ENCODE measurements at regions not wholly inside any gene's neighbourhood (a gene's known extent, or its start where the extent isn't known, plus 50 kb on each side); places are given as distances from the start of the nearest gene placed in this dataset.

- no peak for DNase-seq
- no peak for ATAC-seq
- no peaks in the 10 kb centered on the region for H3K9me3 ChIP-seq
- peaks cover 8% of the 10 kb centered on the region for H3K4me1 ChIP-seq
- H3K4me3 ChIP-seq, result no peak overlapping the region
- 25 to 34% (median 26%) methylated on average over 2 of the region's 2 CpGs for WGBS, 3 donors
- no peaks in the 10 kb centered on the region for H3K27me3 ChIP-seq (ENCODE audit: insufficient read depth in 3 of 3, low read length in 2 of 3)
- H3K27ac ChIP-seq, result no peak overlapping the region
- no peak for TF ChIP-seq CTCF (IDR thresholded peaks at IDR 0.05)
- H3K36me3 ChIP-seq (ENCODE audit: insufficient read depth in 1 of 2, low read depth in 1 of 2), result no peaks in the 10 kb centered on the region
- intact Hi-C loops (cut with DNase I), result no loop called here
Observed at GRCh38 chr12:58171914-58172313, 230.5 kb downstream of the ATP23 start.

GRCh38 chr12:58172433-58173073 lies 231.2 kb downstream of the ATP23 start:
- no peak overlapping the region for H3K4me3 ChIP-seq
- H3K27me3 ChIP-seq (ENCODE audit: insufficient read depth in 3 of 3, low read length in 2 of 3), result no peaks in the 10 kb centered on the region
- TF ChIP-seq CTCF (IDR thresholded peaks at IDR 0.05), result no peak
- no peaks in the 10 kb centered on the region for H3K36me3 ChIP-seq (ENCODE audit: insufficient read depth in 1 of 2, low read depth in 1 of 2)
- intact Hi-C loops (cut with DNase I), result no loop called here
- 95% methylated on average over 21 of the region's 21 CpGs for whole genome bisulfite sequencing, 3 donors
- ATAC-seq (no peak), DNase-seq (no peak)
- H3K4me1 ChIP-seq, result peaks cover 8% of the 10 kb centered on the region
- no peak overlapping the region for H3K27ac ChIP-seq
- no peaks in the 10 kb centered on the region for H3K9me3 ChIP-seq

GRCh38 chr12:58174316-58174715 lies 232.9 kb downstream of the ATP23 start:
- ATAC-seq (no peak), DNase-seq (no peak)
- intact Hi-C loops (cut with DNase I), result no loop called here
- no peaks in the 10 kb centered on the region for H3K9me3 ChIP-seq
- no peaks in the 10 kb centered on the region for H3K27me3 ChIP-seq (ENCODE audit: insufficient read depth in 3 of 3, low read length in 2 of 3)
- peaks cover 8% of the 10 kb centered on the region for H3K4me1 ChIP-seq
- no peak for TF ChIP-seq CTCF (IDR thresholded peaks at IDR 0.05)
- H3K4me3 ChIP-seq, result no peak overlapping the region
- H3K27ac ChIP-seq, result no peak overlapping the region
- no peaks in the 10 kb centered on the region for H3K36me3 ChIP-seq (ENCODE audit: insufficient read depth in 1 of 2, low read depth in 1 of 2)
- WGBS, 3 donors, result 49 to 65% (median 58%) methylated on average over 2 of the region's 2 CpGs

GRCh38 chr12:58176296-58176869 lies 235.0 kb downstream of the ATP23 start:
- no peak for DNase-seq
- Histone ChIP-seq H3K4me3 (no peak overlapping the region), H3K4me1 (peaks cover 8% of the 10 kb centered on the region), H3K27me3 (ENCODE audit: insufficient read depth in 3 of 3, low read length in 2 of 3) (no peaks in the 10 kb centered on the region), H3K9me3 (no peaks in the 10 kb centered on the region), H3K36me3 (ENCODE audit: insufficient read depth in 1 of 2, low read depth in 1 of 2) (no peaks in the 10 kb centered on the region), H3K27ac (no peak overlapping the region)
- whole genome bisulfite sequencing, 3 donors, result 43 to 69% (median 44%) methylated on average over 7 of the region's 7 CpGs
- no peak for ATAC-seq
- TF ChIP-seq CTCF (IDR thresholded peaks at IDR 0.05), result peak; percentile 31
- intact Hi-C loops (cut with DNase I), result no loop called here

- H3K36me3 ChIP-seq (ENCODE audit: insufficient read depth in 1 of 2, low read depth in 1 of 2), result no peaks in the 10 kb centered on the region
- no peaks in the 10 kb centered on the region for H3K9me3 ChIP-seq
- H3K27me3 ChIP-seq (ENCODE audit: insufficient read depth in 3 of 3, low read length in 2 of 3), result no peaks in the 10 kb centered on the region
- no peak for TF ChIP-seq CTCF (IDR thresholded peaks at IDR 0.05)
- intact Hi-C loops (cut with DNase I), result no loop called here
- no peak overlapping the region for H3K4me3 ChIP-seq
- no peaks in the 10 kb centered on the region for H3K4me1 ChIP-seq
- 65 to 80% (median 68%) methylated on average over 2 of the region's 2 CpGs for WGBS, 3 donors
- ATAC-seq, result no peak
- H3K27ac ChIP-seq, result no peak overlapping the region
- no peak for DNase-seq
Observed at GRCh38 chr12:58177366-58177765, 236.0 kb downstream of the ATP23 start.
